HFFc6 (cell line): ENCODE measurements at regions not wholly inside any gene's neighbourhood (a gene's known extent, or its start where the extent isn't known, plus 50 kb on each side); places are given as distances from the start of the nearest gene placed in this dataset.

ENCODE experiments used
- DNase-seq: peaks from one replicate; pipeline ENCODE4 v3.0.0-alpha.2; 2018
- H3K27ac Mint-ChIP-seq: 2 replicates; pipeline ENCODE4 v1.8.0; 2020; ENCODE audit warnings: mild to moderate bottlenecking, mixed read lengths
- H3K27me3 Mint-ChIP-seq: 2 replicates; pipeline ENCODE4 v1.8.0; 2021; ENCODE audit warnings: mild to moderate bottlenecking, moderate library complexity, mixed read lengths; ENCODE audit not compliant: insufficient read depth
- H3K36me3 Mint-ChIP-seq: 2 replicates; pipeline ENCODE4 v1.8.0; 2021; ENCODE audit warnings: low read depth, mixed read lengths
- H3K4me1 Mint-ChIP-seq: 2 replicates; pipeline ENCODE4 v1.8.0; 2020; ENCODE audit warnings: low read depth, mixed read lengths
- H3K4me3 Mint-ChIP-seq: 2 replicates; pipeline ENCODE4 v1.8.0; 2020; ENCODE audit warnings: mild to moderate bottlenecking, moderate library complexity, mixed read lengths
- H3K9me3 Mint-ChIP-seq: 2 replicates; pipeline ENCODE4 v1.8.0; 2020; ENCODE audit warnings: mild to moderate bottlenecking, mixed read lengths
- CTCF ChIP-seq: fragments of 200-600 bp; sonication (generic); IDR thresholded peaks from 2 replicates; pipeline ENCODE4 v1.5.0; 2021; ENCODE audit warnings: antibody characterized with exemption, mild to moderate bottlenecking

GRCh38 chr22:22770881-22771280, 116.7 kb upstream of the IGLL5 start:
- no peak for DNase-seq
- H3K27ac Mint-ChIP-seq, result no peak overlapping the region
- no peaks in the 10 kb centered on the region for H3K9me3 Mint-ChIP-seq
- H3K4me1 Mint-ChIP-seq, result no peaks in the 10 kb centered on the region
- H3K27me3 Mint-ChIP-seq, result peaks cover 21% of the 10 kb centered on the region
- H3K36me3 Mint-ChIP-seq, result no peaks in the 10 kb centered on the region
- no peak for TF ChIP-seq CTCF
- H3K4me3 Mint-ChIP-seq, result no peak overlapping the region

GRCh38 chr22:22771696-22772377, 115.8 kb upstream of the IGLL5 start:
- Mint-ChIP-seq H3K4me3 (no peak overlapping the region), H3K27ac (no peak overlapping the region), H3K27me3 (peaks cover 21% of the 10 kb centered on the region), H3K9me3 (no peaks in the 10 kb centered on the region), H3K36me3 (no peaks in the 10 kb centered on the region), H3K4me1 (no peaks in the 10 kb centered on the region)
- no peak for DNase-seq
- no peak for TF ChIP-seq CTCF

GRCh38 chr22:22772396-22772795, 115.2 kb upstream of the IGLL5 start:
- Mint-ChIP-seq H3K4me1 (no peaks in the 10 kb centered on the region), H3K9me3 (no peaks in the 10 kb centered on the region), H3K36me3 (no peaks in the 10 kb centered on the region), H3K4me3 (no peak overlapping the region), H3K27me3 (peaks cover 21% of the 10 kb centered on the region), H3K27ac (no peak overlapping the region)
- no peak for TF ChIP-seq CTCF
- no peak for DNase-seq

GRCh38 chr22:22772883-22773282, 114.7 kb upstream of the IGLL5 start:
- no peaks in the 10 kb centered on the region for H3K9me3 Mint-ChIP-seq
- TF ChIP-seq CTCF, result no peak
- no peaks in the 10 kb centered on the region for H3K36me3 Mint-ChIP-seq
- peaks cover 20% of the 10 kb centered on the region for H3K27me3 Mint-ChIP-seq
- DNase-seq, result no peak
- H3K27ac Mint-ChIP-seq, result no peak overlapping the region
- no peaks in the 10 kb centered on the region for H3K4me1 Mint-ChIP-seq
- no peak overlapping the region for H3K4me3 Mint-ChIP-seq

GRCh38 chr22:22773427-22773826, 114.2 kb upstream of the IGLL5 start:
- Mint-ChIP-seq H3K36me3 (no peaks in the 10 kb centered on the region), H3K27me3 (peaks cover 16% of the 10 kb centered on the region), H3K4me1 (no peaks in the 10 kb centered on the region), H3K27ac (no peak overlapping the region), H3K9me3 (no peaks in the 10 kb centered on the region), H3K4me3 (no peak overlapping the region)
- TF ChIP-seq CTCF, result no peak
- no peak for DNase-seq
